Brain microvascular endothelial cell (primary cell): ENCODE measurements at regions not wholly inside any gene's neighbourhood (a gene's known extent, or its start where the extent isn't known, plus 50 kb on each side); places are given as distances from the start of the nearest gene placed in this dataset.

Source experiments
- DNase-seq: peaks from one replicate; pipeline ENCODE4 v3.0.0-alpha.2; 2020
- H3K27ac ChIP-seq: fragments of 250-450 bp; sonication (Bioruptor Pico); 2 replicates; pipeline ENCODE4 v1.5.1; 2020; ENCODE audit warnings: mild to moderate bottlenecking, moderate library complexity
- H3K27me3 ChIP-seq: fragments of 250-450 bp; sonication (Bioruptor Pico); replicated peaks from 2 replicates; pipeline ENCODE4 v1.5.1; 2020; ENCODE audit warnings: mild to moderate bottlenecking
- H3K36me3 ChIP-seq: fragments of 250-450 bp; sonication (Bioruptor Pico); replicated peaks from 2 replicates; pipeline ENCODE4 v1.5.1; 2020; ENCODE audit warnings: mild to moderate bottlenecking
- H3K4me3 ChIP-seq: 2 replicates; pipeline ENCODE4 v1.5.1; 2011; ENCODE audit warnings: low read depth, mild to moderate bottlenecking, control low read depth, low read length, moderate library complexity
- in situ Hi-C: cut with HindIII; loops from 2 replicates; pipeline ENCODE4 v1.10.0; 2017; ENCODE audit warnings: low sequenced_read_pairs, low pct_ligation_motif_present
- TF ChIP-seq, protein P1 (sequence below): IDR thresholded peaks from 2 replicates; pipeline ENCODE4 v1.5.1; 2011; ENCODE audit warnings: low read depth, mild to moderate bottlenecking, moderate library complexity, low read length, control low read depth, inconsistent platforms; ENCODE audit errors: missing control alignments

GRCh38 chr3:170703121-170703588 is 117.3 kb upstream of the SLC7A14 start:
- TF ChIP-seq, protein P1, sequence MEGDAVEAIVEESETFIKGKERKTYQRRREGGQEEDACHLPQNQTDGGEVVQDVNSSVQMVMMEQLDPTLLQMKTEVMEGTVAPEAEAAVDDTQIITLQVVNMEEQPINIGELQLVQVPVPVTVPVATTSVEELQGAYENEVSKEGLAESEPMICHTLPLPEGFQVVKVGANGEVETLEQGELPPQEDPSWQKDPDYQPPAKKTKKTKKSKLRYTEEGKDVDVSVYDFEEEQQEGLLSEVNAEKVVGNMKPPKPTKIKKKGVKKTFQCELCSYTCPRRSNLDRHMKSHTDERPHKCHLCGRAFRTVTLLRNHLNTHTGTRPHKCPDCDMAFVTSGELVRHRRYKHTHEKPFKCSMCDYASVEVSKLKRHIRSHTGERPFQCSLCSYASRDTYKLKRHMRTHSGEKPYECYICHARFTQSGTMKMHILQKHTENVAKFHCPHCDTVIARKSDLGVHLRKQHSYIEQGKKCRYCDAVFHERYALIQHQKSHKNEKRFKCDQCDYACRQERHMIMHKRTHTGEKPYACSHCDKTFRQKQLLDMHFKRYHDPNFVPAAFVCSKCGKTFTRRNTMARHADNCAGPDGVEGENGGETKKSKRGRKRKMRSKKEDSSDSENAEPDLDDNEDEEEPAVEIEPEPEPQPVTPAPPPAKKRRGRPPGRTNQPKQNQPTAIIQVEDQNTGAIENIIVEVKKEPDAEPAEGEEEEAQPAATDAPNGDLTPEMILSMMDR: no peak
- peak overlapping the region; percentile 80 for H3K27ac ChIP-seq
- H3K36me3 ChIP-seq: no peaks in the 10 kb centered on the region
- in situ Hi-C loops: no loop called here
- H3K27me3 ChIP-seq: no peaks in the 10 kb centered on the region
- peak; percentile 93 for DNase-seq
- no peak overlapping the region for H3K4me3 ChIP-seq

DNA sequence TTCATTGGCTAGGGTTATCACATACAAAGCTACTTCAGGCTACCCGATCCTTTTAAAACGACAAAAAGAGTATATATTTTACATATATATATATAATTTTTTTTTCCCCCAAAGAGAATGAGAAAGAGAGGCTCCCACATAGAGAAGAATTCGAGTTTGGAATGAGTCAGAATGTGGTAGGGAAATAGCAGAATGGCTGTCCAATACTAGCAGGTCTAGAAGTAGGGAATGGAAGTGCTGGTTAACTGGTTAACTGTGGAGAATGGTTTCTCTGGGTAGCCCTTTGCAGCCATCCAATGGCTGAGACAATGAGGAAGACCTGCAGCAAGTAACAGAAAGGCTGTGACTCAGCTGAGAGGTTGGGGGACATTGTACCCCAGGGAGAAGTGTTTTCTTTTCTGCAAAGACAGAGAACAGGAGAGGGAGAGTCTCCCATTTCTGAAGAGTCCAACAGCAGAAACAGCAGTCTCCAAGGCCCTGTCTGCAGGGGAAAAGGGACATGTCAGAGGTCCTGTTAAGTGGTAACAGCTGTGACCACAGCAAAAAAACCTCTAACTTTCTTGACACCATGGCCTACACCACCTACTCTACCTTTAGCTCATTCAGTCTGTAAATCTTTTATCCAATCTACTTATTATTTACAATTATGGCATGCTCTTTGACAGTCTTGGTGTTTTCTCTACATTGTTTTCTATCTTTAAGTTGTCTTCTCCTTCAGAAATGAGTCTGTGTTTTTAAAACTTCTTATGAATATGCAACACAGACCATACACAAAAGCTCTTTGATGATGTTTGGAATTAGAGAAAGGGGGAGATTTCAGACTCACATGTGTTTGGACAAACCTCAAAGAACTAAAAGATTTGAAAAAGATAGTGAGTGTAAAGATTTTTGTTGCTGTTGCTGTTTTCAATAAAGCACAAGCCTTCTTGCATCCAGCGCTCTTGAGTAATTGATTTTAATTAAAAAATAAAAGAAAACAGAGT is 116.1 kb upstream of the SLC7A14 start:
- Histone ChIP-seq H3K27me3 (no peaks in the 10 kb centered on the region), H3K27ac (peak overlapping the region; percentile 80), H3K36me3 (no peaks in the 10 kb centered on the region), H3K4me3 (no peak overlapping the region)
- TF ChIP-seq, protein P1: no peak
- DNase-seq: no peak
- in situ Hi-C loops: no loop called here

- TF ChIP-seq, protein P1: no peak
- DNase-seq: no peak
- Histone ChIP-seq H3K36me3 (no peaks in the 10 kb centered on the region), H3K4me3 (no peak overlapping the region), H3K27ac (peak overlapping the region; percentile 50), H3K27me3 (no peaks in the 10 kb centered on the region)
- in situ Hi-C loops: no loop called here
Observed at GRCh38 chr3:170700054-170700404, 114.2 kb upstream of the SLC7A14 start.

- peak; percentile 63 for DNase-seq
Observed at GRCh38 chr3:170699158-170700053, 113.5 kb upstream of the SLC7A14 start.

GRCh38 chr3:170697908-170698307 is 112.0 kb upstream of the SLC7A14 start:
- TF ChIP-seq, protein P1: no peak
- H3K27ac ChIP-seq: peak overlapping the region; percentile 20
- H3K4me3 ChIP-seq: no peak overlapping the region
- DNase-seq: peak; percentile 51
- H3K27me3 ChIP-seq: no peaks in the 10 kb centered on the region
- no peaks in the 10 kb centered on the region for H3K36me3 ChIP-seq
- in situ Hi-C loops: no loop called here

More at GRCh38 chr3:170699158-170700053, 113.5 kb upstream of the SLC7A14 start:
- in situ Hi-C loops: no loop called here
- H3K36me3 ChIP-seq: no peaks in the 10 kb centered on the region
- no peak overlapping the region for H3K4me3 ChIP-seq
- no peaks in the 10 kb centered on the region for H3K27me3 ChIP-seq
- peak overlapping the region; percentile 50 for H3K27ac ChIP-seq
- TF ChIP-seq, protein P1: no peak
